Astrocyte of the spinal cord (primary cell): ENCODE measurements at regions not wholly inside any gene's neighbourhood (a gene's known extent, or its start where the extent isn't known, plus 50 kb on each side); places are given as distances from the start of the nearest gene placed in this dataset.

ENCODE experiments used
- DNase-seq: peaks from one replicate; pipeline ENCODE4 v3.0.0; 2011; ENCODE audit warnings: low read depth, low spot score
- H3K4me3 ChIP-seq: 2 replicates; pipeline ENCODE4 v1.5.1; 2011; ENCODE audit warnings: low read depth, mild to moderate bottlenecking, low read length, moderate library complexity
- CTCF ChIP-seq: IDR thresholded peaks from 2 replicates; pipeline ENCODE4 v1.5.1; 2012; ENCODE audit warnings: low read depth, mild to moderate bottlenecking, low read length, inconsistent platforms
- in situ Hi-C: cut with HindIII; loops from 2 replicates; pipeline ENCODE4 v1.10.0; 2017; ENCODE audit warnings: low sequenced_read_pairs

GRCh38 chr21:39088831-39089380 lies 94.3 kb downstream of the PSMG1 start:
- no peak overlapping the region for H3K4me3 ChIP-seq
- peak; percentile 50 for DNase-seq
- in situ Hi-C loops, result no loop called here
- peak; percentile 10 for TF ChIP-seq CTCF

- no peak for TF ChIP-seq CTCF
- DNase-seq, result no peak
- H3K4me3 ChIP-seq, result no peak overlapping the region
- in situ Hi-C loops, result no loop called here
These were observed 95.2 kb downstream of the PSMG1 start for GRCh38 chr21:39088031-39088370.

DNA sequence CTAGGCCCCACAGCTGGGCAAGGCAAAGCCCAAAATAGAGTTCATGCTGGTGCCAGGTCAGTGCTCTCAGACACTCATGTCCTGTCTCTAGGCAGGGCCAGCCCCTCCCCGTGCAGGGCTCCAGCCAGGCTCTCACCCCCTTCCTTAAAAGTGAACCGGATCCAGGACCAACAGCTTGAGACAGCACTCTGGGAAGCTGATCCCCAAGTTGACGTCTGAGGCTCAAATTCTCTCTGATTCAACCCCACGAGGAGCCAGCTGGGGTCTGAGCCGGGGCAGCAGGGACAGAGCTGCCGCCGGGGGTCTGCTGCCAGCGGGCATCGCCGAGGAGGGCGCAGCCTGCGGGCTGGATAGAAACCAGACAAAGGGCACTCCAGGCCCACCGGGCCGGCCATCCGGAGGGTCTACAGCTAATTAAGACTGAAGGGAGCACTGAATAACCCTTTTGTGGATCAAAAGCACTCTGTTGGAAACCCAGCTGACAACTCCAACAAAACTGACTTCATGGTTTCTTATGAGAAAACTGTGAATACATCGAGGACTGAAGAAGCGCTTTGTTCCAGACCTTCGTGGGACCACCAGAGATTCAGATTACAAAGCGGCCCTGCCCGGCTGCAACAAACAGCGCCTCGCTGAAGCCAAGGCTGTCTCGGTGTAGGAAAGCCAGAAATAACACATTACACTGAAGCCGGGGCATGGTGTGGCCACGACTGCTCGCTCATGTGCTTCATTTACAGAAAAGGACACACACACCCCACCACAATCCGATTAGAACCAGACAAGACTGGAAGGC lies 95.8 kb downstream of the PSMG1 start:
- no peak overlapping the region for H3K4me3 ChIP-seq
- DNase-seq, result peak; percentile 37
- no peak for TF ChIP-seq CTCF
- in situ Hi-C loops, result no loop called here

DNA sequence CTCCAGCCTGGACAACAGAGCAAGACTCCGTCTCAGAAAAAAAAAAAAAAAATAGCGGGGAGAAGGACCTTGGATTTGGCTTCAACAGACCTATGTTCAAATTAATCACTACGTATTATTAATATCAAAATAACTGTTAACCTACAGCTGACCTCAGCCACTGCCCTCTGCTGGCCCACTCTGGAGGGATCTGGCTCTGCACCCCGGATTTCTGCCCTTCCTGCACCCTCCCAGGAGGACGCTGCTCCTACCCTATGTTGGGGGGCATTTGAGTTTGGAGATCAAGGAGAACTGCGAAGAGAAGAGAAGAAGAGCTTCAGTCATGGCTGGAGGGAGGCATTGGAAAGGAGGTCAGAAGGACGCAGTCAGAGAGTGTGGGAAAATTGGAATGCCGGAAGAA lies 96.7 kb downstream of the PSMG1 start:
- H3K4me3 ChIP-seq, result no peak overlapping the region
- peak; percentile 16 for TF ChIP-seq CTCF
- no peak for DNase-seq
- in situ Hi-C loops, result no loop called here

DNA sequence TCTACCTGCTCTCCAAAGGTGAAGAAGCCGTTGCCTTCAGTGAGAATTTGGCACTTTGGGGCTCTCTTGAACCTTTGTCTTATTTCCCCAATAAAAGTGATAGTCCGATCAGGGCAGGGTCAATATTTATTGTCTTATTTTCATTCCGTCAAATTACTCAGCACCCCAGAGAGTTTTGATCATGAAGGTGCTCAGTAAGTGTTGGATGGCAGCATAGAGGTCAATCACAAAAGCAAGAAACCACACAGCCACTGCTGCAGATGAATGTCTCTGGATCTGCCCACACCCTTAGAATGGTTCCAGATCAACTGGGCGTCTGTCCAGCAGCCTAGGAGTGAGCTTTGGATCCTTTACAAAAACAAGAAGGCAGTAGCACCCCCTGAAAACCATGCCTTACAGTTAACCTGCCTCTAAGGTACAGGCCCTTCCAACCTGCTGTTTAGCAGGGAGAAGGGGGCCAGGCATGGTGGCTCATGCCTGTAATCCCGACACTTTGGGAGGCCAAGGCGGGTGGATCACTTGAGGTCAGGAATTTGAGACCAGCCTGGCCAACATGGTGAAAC lies 97.3 kb downstream of the PSMG1 start:
- no peak for DNase-seq
- TF ChIP-seq CTCF, result no peak
- H3K4me3 ChIP-seq, result no peak overlapping the region
- in situ Hi-C loops, result no loop called here

DNA sequence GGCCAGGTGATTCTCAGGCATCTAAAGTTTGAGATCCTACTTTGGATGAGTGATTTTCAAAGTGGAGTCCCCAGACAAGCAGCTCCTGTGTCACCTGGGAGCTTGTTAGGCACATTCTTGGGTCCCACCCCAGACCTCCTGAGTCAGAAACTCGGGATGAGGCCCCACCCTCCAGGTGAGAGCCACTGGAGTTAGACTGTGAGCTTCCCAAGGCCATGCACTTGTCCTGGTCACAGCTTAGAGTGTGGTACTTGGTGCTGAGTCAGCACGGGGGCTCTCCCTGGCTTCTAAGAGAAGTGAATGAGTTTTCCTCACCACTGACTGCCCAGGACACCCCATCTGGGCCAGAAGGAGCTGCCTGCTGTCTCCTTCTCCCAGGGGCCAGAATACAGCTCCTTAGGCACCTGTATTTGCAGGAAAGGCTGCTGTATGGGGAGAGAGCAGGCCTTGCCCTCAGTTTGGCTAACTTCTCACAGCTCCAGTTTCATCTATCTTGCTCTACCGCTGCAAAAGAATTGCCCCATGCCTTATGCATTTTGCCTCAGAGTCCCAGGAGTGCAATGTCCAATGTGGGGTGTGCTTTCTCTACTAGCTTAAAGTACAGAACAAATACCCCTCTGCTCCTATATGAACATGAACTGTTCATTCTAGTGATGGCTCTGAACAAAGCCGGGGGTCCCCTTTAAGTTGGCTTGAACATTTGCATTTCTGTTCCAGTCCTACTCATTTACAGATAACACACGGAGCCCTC lies 98.1 kb downstream of the PSMG1 start:
- no peak for DNase-seq
- no peak for TF ChIP-seq CTCF
- in situ Hi-C loops, result no loop called here
- no peak overlapping the region for H3K4me3 ChIP-seq
